SK-N-SH treated with all-trans-retinoic acid at 6 μM for 48 hours (cell line): ENCODE measurements at regions not wholly inside any gene's neighbourhood (a gene's known extent, or its start where the extent isn't known, plus 50 kb on each side); places are given as distances from the start of the nearest gene placed in this dataset.

Experiments
- BACH2 ChIP-seq: fragments of 250-450 bp; sonication (Bioruptor Pico); IDR thresholded peaks from 2 replicates; pipeline ENCODE4 v1.9.0; 2021; ENCODE audit warnings: mild to moderate bottlenecking, borderline replicate concordance
- CSDC2 ChIP-seq: fragments of 250-450 bp; sonication (Bioruptor Pico); IDR thresholded peaks from 2 replicates; pipeline ENCODE4 v1.5.0; 2020; ENCODE audit warnings: mild to moderate bottlenecking, moderate library complexity
- ISL1 ChIP-seq: fragments of 250-450 bp; sonication (Bioruptor Pico); IDR thresholded peaks from 2 replicates; pipeline ENCODE4 v2.1.2; 2022; ENCODE audit warnings: mild to moderate bottlenecking, moderate library complexity
- OSR1 ChIP-seq: fragments of 250-450 bp; sonication (Bioruptor Pico); IDR thresholded peaks from 2 replicates; pipeline ENCODE4 v1.8.0; 2022; ENCODE audit warnings: moderate library complexity, mild to moderate bottlenecking, inconsistent platforms
- RARB ChIP-seq: fragments of 250-450 bp; sonication (Bioruptor Pico); IDR thresholded peaks from 2 replicates; pipeline ENCODE4 v1.8.0; 2021; ENCODE audit warnings: mild to moderate bottlenecking, moderate library complexity
- TOX ChIP-seq: fragments of 250-450 bp; sonication (Bioruptor Pico); IDR thresholded peaks from 2 replicates; pipeline ENCODE4 v1.8.0; 2021; ENCODE audit warnings: mild to moderate bottlenecking, moderate library complexity, borderline replicate concordance
- ZFP3 ChIP-seq: fragments of 250-450 bp; sonication (Bioruptor Pico); IDR thresholded peaks from 2 replicates; pipeline ENCODE4 v1.5.0; 2020; ENCODE audit warnings: mild to moderate bottlenecking, moderate library complexity
- ZFP30 ChIP-seq: fragments of 450-650 bp; formaldehyde crosslinking; IDR thresholded peaks from 2 replicates; pipeline ENCODE4 v1.5.0; 2022; ENCODE audit warnings: mild to moderate bottlenecking, moderate library complexity
- ZNF565 ChIP-seq: fragments of 450-650 bp; formaldehyde crosslinking; conservative IDR thresholded peaks from 2 replicates; pipeline ENCODE4 v1.5.0; 2020; ENCODE audit warnings: low read depth, mild to moderate bottlenecking, moderate library complexity
- TF ChIP-seq, protein P1 (sequence below): fragments of 250-450 bp; sonication (Bioruptor Pico); IDR thresholded peaks from 2 replicates; pipeline ENCODE4 v1.8.0; 2020; ENCODE audit warnings: mild to moderate bottlenecking, moderate library complexity, borderline replicate concordance
- TF ChIP-seq, protein P2 (sequence below): fragments of 250-450 bp; sonication (Bioruptor Pico); IDR thresholded peaks from 2 replicates; pipeline ENCODE4 v1.5.1; 2020; ENCODE audit warnings: low read depth, mild to moderate bottlenecking, moderate library complexity

- TF ChIP-seq TOX (CRISPR knock-in tag), result no peak
- TF ChIP-seq, protein P1, sequence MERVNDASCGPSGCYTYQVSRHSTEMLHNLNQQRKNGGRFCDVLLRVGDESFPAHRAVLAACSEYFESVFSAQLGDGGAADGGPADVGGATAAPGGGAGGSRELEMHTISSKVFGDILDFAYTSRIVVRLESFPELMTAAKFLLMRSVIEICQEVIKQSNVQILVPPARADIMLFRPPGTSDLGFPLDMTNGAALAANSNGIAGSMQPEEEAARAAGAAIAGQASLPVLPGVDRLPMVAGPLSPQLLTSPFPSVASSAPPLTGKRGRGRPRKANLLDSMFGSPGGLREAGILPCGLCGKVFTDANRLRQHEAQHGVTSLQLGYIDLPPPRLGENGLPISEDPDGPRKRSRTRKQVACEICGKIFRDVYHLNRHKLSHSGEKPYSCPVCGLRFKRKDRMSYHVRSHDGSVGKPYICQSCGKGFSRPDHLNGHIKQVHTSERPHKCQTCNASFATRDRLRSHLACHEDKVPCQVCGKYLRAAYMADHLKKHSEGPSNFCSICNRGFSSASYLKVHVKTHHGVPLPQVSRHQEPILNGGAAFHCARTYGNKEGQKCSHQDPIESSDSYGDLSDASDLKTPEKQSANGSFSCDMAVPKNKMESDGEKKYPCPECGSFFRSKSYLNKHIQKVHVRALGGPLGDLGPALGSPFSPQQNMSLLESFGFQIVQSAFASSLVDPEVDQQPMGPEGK (CRISPR knock-in tag), result no peak
- TF ChIP-seq, protein P2, sequence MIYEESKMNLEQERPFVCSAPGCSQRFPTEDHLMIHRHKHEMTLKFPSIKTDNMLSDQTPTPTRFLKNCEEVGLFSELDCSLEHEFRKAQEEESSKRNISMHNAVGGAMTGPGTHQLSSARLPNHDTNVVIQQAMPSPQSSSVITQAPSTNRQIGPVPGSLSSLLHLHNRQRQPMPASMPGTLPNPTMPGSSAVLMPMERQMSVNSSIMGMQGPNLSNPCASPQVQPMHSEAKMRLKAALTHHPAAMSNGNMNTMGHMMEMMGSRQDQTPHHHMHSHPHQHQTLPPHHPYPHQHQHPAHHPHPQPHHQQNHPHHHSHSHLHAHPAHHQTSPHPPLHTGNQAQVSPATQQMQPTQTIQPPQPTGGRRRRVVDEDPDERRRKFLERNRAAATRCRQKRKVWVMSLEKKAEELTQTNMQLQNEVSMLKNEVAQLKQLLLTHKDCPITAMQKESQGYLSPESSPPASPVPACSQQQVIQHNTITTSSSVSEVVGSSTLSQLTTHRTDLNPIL (CRISPR knock-in tag), result no peak
- TF ChIP-seq ISL1 (CRISPR knock-in tag), result no peak
- TF ChIP-seq ZFP3 (CRISPR knock-in tag), result no peak
- no peak for TF ChIP-seq ZFP30 (CRISPR knock-in tag)
- TF ChIP-seq BACH2 (CRISPR knock-in tag), result no peak
- no peak for TF ChIP-seq ZNF565 (CRISPR knock-in tag)
- TF ChIP-seq OSR1, result no peak
- TF ChIP-seq RARB (CRISPR knock-in tag), result no peak
- no peak for TF ChIP-seq CSDC2
Measured at GRCh38 chr18:53838746-53839145, 385.7 kb downstream of the MBD2 start.
